ENCODE measurements at regions not wholly inside any gene's neighbourhood (a gene's known extent, or its start where the extent isn't known, plus 50 kb on each side); places are given as distances from the start of the nearest gene placed in this dataset.

- no peak overlapping the region for H4K8ac ChIP-seq (replicated peaks; ENCODE audit: insufficient read length, low read depth, low read length)
- H3K9me3 ChIP-seq (ENCODE audit: control insufficient read depth, low read depth, low read length), result no peaks in the 10 kb centered on the region
- no peak overlapping the region for H4K5ac ChIP-seq (ENCODE audit: insufficient read length, low read depth, low read length)
- H3K4me2 ChIP-seq (ENCODE audit: insufficient read depth, insufficient read length, low read length), result no peak overlapping the region
- H3K27ac ChIP-seq (ENCODE audit: insufficient read length, low read depth, low read length), result no peak overlapping the region
- no peak overlapping the region for H2BK15ac ChIP-seq (ENCODE audit: low read depth, low read length)
- no peak overlapping the region for H3K27ac Mint-ChIP-seq
- H3K23me2 ChIP-seq (ENCODE audit: insufficient read length, low read depth, low read length, poor library complexity, severe bottlenecking), result no peaks in the 10 kb centered on the region
- peaks cover 14 to 16% of the 10 kb centered on the region in 2 experiments for H3K9me3 Mint-ChIP-seq
- H3K4me3 Mint-ChIP-seq, result no peak overlapping the region
- H3K23ac ChIP-seq (ENCODE audit: insufficient read length, low read depth, low read length), result no peak overlapping the region
- no peaks in the 10 kb centered on the region for H3K79me2 ChIP-seq (ENCODE audit: insufficient read depth, low read length)
- H2AFZ ChIP-seq (ENCODE audit: low read length), result no peak overlapping the region
- no peak overlapping the region for H2BK20ac ChIP-seq (ENCODE audit: low read depth, low read length, poor library complexity, severe bottlenecking)
- H3K4ac ChIP-seq (ENCODE audit: low read depth, low read length), result no peak overlapping the region
- no peak overlapping the region for H3K18ac ChIP-seq (ENCODE audit: insufficient read length, low read depth, low read length)
- H3K9ac ChIP-seq (ENCODE audit: extremely low read depth, insufficient read length, low read length), result no peak overlapping the region
- H4K20me1 ChIP-seq (ENCODE audit: control insufficient read depth, insufficient read depth, insufficient read length), result no peaks in the 10 kb centered on the region
- no peak overlapping the region for H2BK5ac ChIP-seq (ENCODE audit: insufficient read length, low read length)
- no peak overlapping the region for H3T11ph ChIP-seq (ENCODE audit: low read length)
- no peaks in the 10 kb centered on the region for H3K79me1 ChIP-seq (ENCODE audit: insufficient read depth, low read depth, low read length, poor library complexity, severe bottlenecking)
- H3K4me1 Mint-ChIP-seq, result peaks cover 0 to 3% of the 10 kb centered on the region in 2 experiments; a peak in 1 of 4 replicates
- H4K91ac ChIP-seq (ENCODE audit: insufficient read length, low read depth, low read length), result no peak overlapping the region
- no peak for TF ChIP-seq CTCF (conservative IDR thresholded peaks at IDR 0.05)
- H2AK5ac ChIP-seq (ENCODE audit: insufficient read length, low read length), result no peak overlapping the region
- WGBS (ENCODE audit: extremely low coverage, insufficient read length, low lambda C conversion rate), result no CpG with 5 or more reads among the region's 2 CpGs
- no peak for DNase-seq
- no peak overlapping the region for H3K56ac ChIP-seq (ENCODE audit: insufficient read length, low read depth, low read length)
- H3K36me3 Mint-ChIP-seq (ENCODE audit: insufficient read depth in 1 of 3, low read depth in 3 of 3), result peaks cover 3 to 8% (median 6%) of the 10 kb centered on the region in 3 experiments; a peak in 6 of 7 replicates
- H3K14ac ChIP-seq (ENCODE audit: insufficient read depth, low read length), result no peak overlapping the region
- peaks cover 1% of the 10 kb centered on the region; the same call in 1 of the 2 replicates for H3K27me3 Mint-ChIP-seq (ENCODE audit: low read depth)
- no peak overlapping the region for H2BK120ac ChIP-seq (ENCODE audit: low read depth, low read length, poor library complexity, severe bottlenecking)
- no peaks in the 10 kb centered on the region for H3K4me1 ChIP-seq (ENCODE audit: insufficient read depth, low read length)
- no peak overlapping the region for H2BK12ac ChIP-seq (ENCODE audit: insufficient read length, low read depth, low read length)
- no peaks in the 10 kb centered on the region for H3K27me3 ChIP-seq (ENCODE audit: insufficient read depth, low read length)
Observed at GRCh38 chr9:83125671-83126070, 62.7 kb upstream of the RASEF start.
